ENCODE measurements at regions not wholly inside any gene's neighbourhood (a gene's known extent, or its start where the extent isn't known, plus 50 kb on each side); places are given as distances from the start of the nearest gene placed in this dataset.

DNA sequence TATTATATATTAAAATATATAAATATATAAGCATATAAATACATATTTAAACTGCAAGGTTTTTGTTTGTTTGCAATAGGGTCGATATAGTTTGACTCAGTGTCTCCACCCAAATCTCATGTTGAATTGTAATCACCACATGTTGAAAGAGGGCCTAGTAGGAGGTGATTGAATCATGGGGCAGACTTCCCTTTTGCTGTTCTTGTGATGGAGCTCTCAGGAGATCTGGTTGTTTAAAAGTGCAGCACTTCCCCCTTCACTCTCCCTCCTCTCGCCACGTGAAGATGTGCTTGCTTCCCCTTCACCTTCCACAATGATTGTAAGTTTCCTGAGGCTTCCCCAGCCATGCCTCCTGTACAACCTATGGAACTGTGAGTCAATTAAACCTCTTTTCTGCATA, 2137.3 kb upstream of the CELF4 start:
- TF ChIP-seq, protein P1, sequence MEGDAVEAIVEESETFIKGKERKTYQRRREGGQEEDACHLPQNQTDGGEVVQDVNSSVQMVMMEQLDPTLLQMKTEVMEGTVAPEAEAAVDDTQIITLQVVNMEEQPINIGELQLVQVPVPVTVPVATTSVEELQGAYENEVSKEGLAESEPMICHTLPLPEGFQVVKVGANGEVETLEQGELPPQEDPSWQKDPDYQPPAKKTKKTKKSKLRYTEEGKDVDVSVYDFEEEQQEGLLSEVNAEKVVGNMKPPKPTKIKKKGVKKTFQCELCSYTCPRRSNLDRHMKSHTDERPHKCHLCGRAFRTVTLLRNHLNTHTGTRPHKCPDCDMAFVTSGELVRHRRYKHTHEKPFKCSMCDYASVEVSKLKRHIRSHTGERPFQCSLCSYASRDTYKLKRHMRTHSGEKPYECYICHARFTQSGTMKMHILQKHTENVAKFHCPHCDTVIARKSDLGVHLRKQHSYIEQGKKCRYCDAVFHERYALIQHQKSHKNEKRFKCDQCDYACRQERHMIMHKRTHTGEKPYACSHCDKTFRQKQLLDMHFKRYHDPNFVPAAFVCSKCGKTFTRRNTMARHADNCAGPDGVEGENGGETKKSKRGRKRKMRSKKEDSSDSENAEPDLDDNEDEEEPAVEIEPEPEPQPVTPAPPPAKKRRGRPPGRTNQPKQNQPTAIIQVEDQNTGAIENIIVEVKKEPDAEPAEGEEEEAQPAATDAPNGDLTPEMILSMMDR (IDR thresholded peaks at IDR 0.05) = no peak
- no peak for TF ChIP-seq POLR2A (IDR thresholded peaks at IDR 0.05)

Data from testis (tissue), 2 donors.